MCF 10A (cell line): ENCODE measurements at regions not wholly inside any gene's neighbourhood (a gene's known extent, or its start where the extent isn't known, plus 50 kb on each side); places are given as distances from the start of the nearest gene placed in this dataset.

ENCODE experiments used
- BruUV-seq: library from RNA; stranded (reverse); fragments of 400-500 nt; replicated peaks from 2 replicates; lab custom pipeline; 2021; lab: Mats Ljungman, UMichigan
- CTCF ChIA-PET: fragments of 300-600 bp; sonication (Branson Sonifier 250); formaldehyde crosslinking; extraction: SDS; loops from one replicate; lab custom pipeline; 2021; ENCODE audit warnings: antibody characterized with exemption, inconsistent platforms; lab: Yijun Ruan, JAX
- POLR2A ChIA-PET: fragments of 300-600, 350-650 bp; sonication (Branson Sonifier 250); formaldehyde crosslinking; extraction: SDS; loops from one replicate; lab custom pipeline; 2020; ENCODE audit warnings: antibody characterized with exemption, inconsistent platforms; lab: Yijun Ruan, JAX
- DNase-seq: peaks from one replicate; pipeline ENCODE4 v3.0.0-alpha.2; 2018; ENCODE audit not compliant: unreplicated experiment
- H3K27ac Mint-ChIP-seq: one replicate; pipeline ENCODE4 v1.8.0; 2022; ENCODE audit warnings: mild to moderate bottlenecking, low read depth, mixed read lengths; ENCODE audit not compliant: unreplicated experiment
- H3K27me3 Mint-ChIP-seq: one replicate; pipeline ENCODE4 v1.8.0; 2022; ENCODE audit warnings: mixed read lengths; ENCODE audit not compliant: insufficient read depth, unreplicated experiment
- H3K36me3 Mint-ChIP-seq: one replicate; pipeline ENCODE4 v1.8.0; 2022; ENCODE audit warnings: mild to moderate bottlenecking, moderate library complexity, mixed read lengths; ENCODE audit not compliant: insufficient read depth, unreplicated experiment
- H3K4me1 Mint-ChIP-seq: one replicate; pipeline ENCODE4 v1.8.0; 2022; ENCODE audit warnings: mixed read lengths; ENCODE audit not compliant: insufficient read depth, unreplicated experiment
- H3K4me3 Mint-ChIP-seq: one replicate; pipeline ENCODE4 v1.8.0; 2022; ENCODE audit warnings: mild to moderate bottlenecking, moderate library complexity, mixed read lengths; ENCODE audit not compliant: unreplicated experiment
- H3K9me3 Mint-ChIP-seq: one replicate; pipeline ENCODE4 v1.8.0; 2022; ENCODE audit warnings: mixed read lengths; ENCODE audit not compliant: unreplicated experiment
- CTCF ChIP-seq: fragments of 200-600 bp; IDR thresholded peaks from one replicate; pipeline ENCODE4 v1.8.0; 2022; ENCODE audit warnings: antibody characterized with exemption, mild to moderate bottlenecking; ENCODE audit not compliant: unreplicated experiment
- intact Hi-C: fragments of 100-400 bp; cut with micrococcal nuclease; formaldehyde crosslinking; loops from 2 replicates; pipeline ENCODE4 v1.14.1; 2022

- POLR2A ChIA-PET: no interaction called here
- Mint-ChIP-seq H3K9me3 (no peaks in the 10 kb centered on the region), H3K27me3 (no peaks in the 10 kb centered on the region), H3K4me1 (no peaks in the 10 kb centered on the region), H3K4me3 (no peak overlapping the region), H3K36me3 (no peaks in the 10 kb centered on the region), H3K27ac (no peak overlapping the region)
- no peak for TF ChIP-seq CTCF
- no peak for DNase-seq
- CTCF ChIA-PET: no interaction called here
- intact Hi-C loops: no loop called here
- no TSS peak for BruUV-seq
Observed at GRCh38 chr15:93506646-93507045, 417.6 kb upstream of the RGMA start.

- H3K4me3 Mint-ChIP-seq: no peak overlapping the region
- ChIA-PET CTCF (no interaction called here), POLR2A (no interaction called here)
- H3K4me1 Mint-ChIP-seq: no peaks in the 10 kb centered on the region
- BruUV-seq: no TSS peak
- H3K27ac Mint-ChIP-seq: no peak overlapping the region
- H3K36me3 Mint-ChIP-seq: no peaks in the 10 kb centered on the region
- intact Hi-C loops: no loop called here
- no peak for DNase-seq
- H3K27me3 Mint-ChIP-seq: no peaks in the 10 kb centered on the region
- no peaks in the 10 kb centered on the region for H3K9me3 Mint-ChIP-seq
- TF ChIP-seq CTCF: no peak
Observed at GRCh38 chr15:93505506-93505905, 416.5 kb upstream of the RGMA start.

- no peak for DNase-seq
- TF ChIP-seq CTCF: no peak
- peaks cover 29% of the 10 kb centered on the region for H3K4me1 Mint-ChIP-seq
- no TSS peak for BruUV-seq
- intact Hi-C loops: no loop called here
- H3K27me3 Mint-ChIP-seq: no peaks in the 10 kb centered on the region
- no peak overlapping the region for H3K27ac Mint-ChIP-seq
- H3K9me3 Mint-ChIP-seq: no peaks in the 10 kb centered on the region
- no peaks in the 10 kb centered on the region for H3K36me3 Mint-ChIP-seq
- H3K4me3 Mint-ChIP-seq: no peak overlapping the region
- ChIA-PET CTCF (interaction anchor here (0.7 kb wide), 1 partner anchor 455 kb away, joined by 4 read pairs; no protein-coding TSS in a partner anchor), POLR2A (no interaction called here)
Observed at GRCh38 chr15:93501946-93502345, 412.9 kb upstream of the RGMA start.

- Mint-ChIP-seq H3K27ac (no peak overlapping the region), H3K4me1 (peaks cover 32% of the 10 kb centered on the region), H3K36me3 (no peaks in the 10 kb centered on the region), H3K9me3 (no peaks in the 10 kb centered on the region), H3K27me3 (no peaks in the 10 kb centered on the region), H3K4me3 (no peak overlapping the region)
- no TSS peak for BruUV-seq
- ChIA-PET CTCF (no interaction called here), POLR2A (no interaction called here)
- intact Hi-C loops: no loop called here
- no peak for DNase-seq
- no peak for TF ChIP-seq CTCF
Observed at GRCh38 chr15:93500155-93500554, 411.1 kb upstream of the RGMA start.
